Uterus (tissue), 3 donors: ENCODE measurements at regions not wholly inside any gene's neighbourhood (a gene's known extent, or its start where the extent isn't known, plus 50 kb on each side); places are given as distances from the start of the nearest gene placed in this dataset.

Source experiments
- DNase-seq, 2 donors: peaks; one replicate each; pipeline ENCODE4 v3.0.0-alpha.2; 2019 to 2020
- H3K27ac ChIP-seq, 2 donors: fragments of 200-600 bp; sonication (generic); 1 replicate in 1 of 2; 2 replicates in 1 of 2; pipeline ENCODE4 v1.5.1; 2016 to 2018
- H3K27me3 ChIP-seq, 2 donors: fragments of 200-600 bp; sonication (generic); one replicate each; pipeline ENCODE4 v1.5.1; 2018 to 2019; ENCODE audit warnings: control low read depth in 1 of 2
- H3K36me3 ChIP-seq, 2 donors: fragments of 200-600 bp; sonication (generic); one replicate each; pipeline ENCODE4 v1.5.1; 2019; ENCODE audit warnings: control low read depth in 1 of 2
- H3K4me1 ChIP-seq, 2 donors: fragments of 200-600 bp; sonication (generic); one replicate each; pipeline ENCODE4 v1.5.1; 2018 to 2019; ENCODE audit warnings: control low read depth in 1 of 2
- H3K4me3 ChIP-seq, 2 donors: fragments of 200-600 bp; sonication (generic); 1 replicate in 1 of 2; 2 replicates in 1 of 2; pipeline ENCODE4 v1.5.1; 2018 to 2019; ENCODE audit warnings: mild to moderate bottlenecking in 1 of 2
- H3K9me3 ChIP-seq, 2 donors: fragments of 200-600 bp; sonication (generic); one replicate each; pipeline ENCODE4 v1.5.1; 2019; ENCODE audit warnings: control low read depth in 1 of 2
- POLR2A ChIP-seq, 2 donors: fragments of 450-650 bp; IDR thresholded peaks; one replicate each; pipeline ENCODE4 v1.6.1; 2016; ENCODE audit warnings: antibody characterized with exemption in 2 of 2, mild to moderate bottlenecking in 1 of 2, moderate library complexity in 1 of 2
- intact Hi-C: fragments of 100-400 bp; cut with DNase I; formaldehyde crosslinking; loops from one replicate; pipeline ENCODE4 v1.15.1; 2023; ENCODE audit warnings: low total_unique reads
- TF ChIP-seq, protein P1 (sequence below), 4 experiments: fragments of 200-600 bp in 2 of 4; fragments of 450-650 bp in 2 of 4; sonication (generic) in 2 of 4; IDR thresholded peaks; one replicate each; pipeline ENCODE4 v1.5.1; 2016 to 2019; ENCODE audit warnings: antibody characterized with exemption in 4 of 4, mild to moderate bottlenecking in 2 of 4, moderate library complexity in 1 of 4
- donor health status: DM: yes; HTN: yes; CAD: no.

DNA sequence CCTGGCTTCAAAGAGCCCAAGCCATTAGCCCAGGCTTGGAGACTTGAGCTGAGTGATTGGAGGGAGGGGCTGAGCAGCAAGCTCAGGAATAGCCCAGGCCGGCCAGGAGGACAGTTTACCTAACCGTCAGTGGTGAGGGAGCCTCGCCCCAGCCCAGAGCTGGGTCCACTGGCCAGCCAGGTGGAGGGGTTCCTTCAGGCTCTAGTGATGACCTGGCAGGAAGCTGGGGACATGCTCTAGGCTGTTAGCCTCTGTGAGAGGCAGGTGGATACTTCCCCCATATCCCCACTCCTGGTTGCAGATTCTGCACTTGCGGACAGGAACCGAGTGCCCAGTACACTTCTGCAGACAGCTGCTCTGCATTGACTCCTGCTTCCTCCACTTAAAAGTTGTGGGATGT lies 61.2 kb upstream of the ANTXRL start:
- intact Hi-C loops: no loop called here
- DNase-seq: no peak
- Histone ChIP-seq H3K4me3 (no peak overlapping the region), H3K9me3 (no peaks in the 10 kb centered on the region), H3K36me3 (no peaks in the 10 kb centered on the region), H3K27ac (no peak overlapping the region), H3K4me1 (no peaks in the 10 kb centered on the region), H3K27me3 (no peaks in the 10 kb centered on the region)
- TF ChIP-seq POLR2A (IDR thresholded peaks at IDR 0.05): no peak
- TF ChIP-seq, protein P1, sequence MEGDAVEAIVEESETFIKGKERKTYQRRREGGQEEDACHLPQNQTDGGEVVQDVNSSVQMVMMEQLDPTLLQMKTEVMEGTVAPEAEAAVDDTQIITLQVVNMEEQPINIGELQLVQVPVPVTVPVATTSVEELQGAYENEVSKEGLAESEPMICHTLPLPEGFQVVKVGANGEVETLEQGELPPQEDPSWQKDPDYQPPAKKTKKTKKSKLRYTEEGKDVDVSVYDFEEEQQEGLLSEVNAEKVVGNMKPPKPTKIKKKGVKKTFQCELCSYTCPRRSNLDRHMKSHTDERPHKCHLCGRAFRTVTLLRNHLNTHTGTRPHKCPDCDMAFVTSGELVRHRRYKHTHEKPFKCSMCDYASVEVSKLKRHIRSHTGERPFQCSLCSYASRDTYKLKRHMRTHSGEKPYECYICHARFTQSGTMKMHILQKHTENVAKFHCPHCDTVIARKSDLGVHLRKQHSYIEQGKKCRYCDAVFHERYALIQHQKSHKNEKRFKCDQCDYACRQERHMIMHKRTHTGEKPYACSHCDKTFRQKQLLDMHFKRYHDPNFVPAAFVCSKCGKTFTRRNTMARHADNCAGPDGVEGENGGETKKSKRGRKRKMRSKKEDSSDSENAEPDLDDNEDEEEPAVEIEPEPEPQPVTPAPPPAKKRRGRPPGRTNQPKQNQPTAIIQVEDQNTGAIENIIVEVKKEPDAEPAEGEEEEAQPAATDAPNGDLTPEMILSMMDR (IDR thresholded peaks at IDR 0.05): no peak

- no peak for DNase-seq
- intact Hi-C loops: no loop called here
- no peaks in the 10 kb centered on the region for H3K27me3 ChIP-seq
- no peaks in the 10 kb centered on the region for H3K4me1 ChIP-seq
- no peaks in the 10 kb centered on the region for H3K36me3 ChIP-seq
- no peak overlapping the region for H3K27ac ChIP-seq
- H3K4me3 ChIP-seq: no peak overlapping the region
- TF ChIP-seq POLR2A (IDR thresholded peaks at IDR 0.05): no peak
- TF ChIP-seq, protein P1 (IDR thresholded peaks at IDR 0.05): no peak
- no peaks in the 10 kb centered on the region for H3K9me3 ChIP-seq
Measured at GRCh38 chr10:46226232-46226631, 60.6 kb upstream of the ANTXRL start.

DNA sequence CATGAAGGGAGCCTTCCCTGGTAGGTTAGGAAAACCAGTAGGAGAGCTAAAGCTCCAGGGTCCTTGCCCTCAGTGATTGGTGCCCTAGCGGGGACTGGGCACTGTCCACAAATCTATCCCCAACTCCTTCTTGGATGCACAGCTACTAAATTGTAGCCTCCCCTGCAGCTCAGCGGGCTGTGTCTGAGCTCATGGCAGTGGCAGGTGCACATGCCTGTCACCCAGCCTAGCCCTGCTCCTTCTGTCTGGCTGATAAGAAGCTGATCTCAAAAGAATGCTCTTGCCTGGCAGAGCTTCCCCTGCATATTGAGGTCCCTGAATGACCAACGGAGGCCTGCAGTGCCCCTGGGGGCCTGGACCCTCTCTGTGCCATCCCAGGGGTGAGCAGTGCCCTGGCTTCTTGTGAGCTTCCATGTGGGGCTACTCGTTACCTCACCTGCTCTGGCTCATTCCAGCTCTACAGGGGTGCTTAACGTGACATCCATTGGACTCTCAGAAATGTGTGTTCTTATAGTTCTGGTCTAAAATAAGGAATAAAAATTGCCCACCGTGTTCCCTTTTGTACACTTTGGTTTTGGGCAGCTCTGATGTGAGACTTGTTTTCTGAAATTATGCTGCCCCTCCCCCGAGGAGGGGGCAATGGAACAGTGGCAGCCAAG lies 59.8 kb upstream of the ANTXRL start:
- TF ChIP-seq, protein P1 (IDR thresholded peaks at IDR 0.05): no peak
- no peak for TF ChIP-seq POLR2A (IDR thresholded peaks at IDR 0.05)
- Histone ChIP-seq H3K4me3 (no peak overlapping the region), H3K27ac (no peak overlapping the region), H3K36me3 (no peaks in the 10 kb centered on the region), H3K27me3 (no peaks in the 10 kb centered on the region), H3K9me3 (no peaks in the 10 kb centered on the region), H3K4me1 (no peaks in the 10 kb centered on the region)
- DNase-seq: peak in 1 of 2 donors; percentile 2
- intact Hi-C loops: no loop called here

DNA sequence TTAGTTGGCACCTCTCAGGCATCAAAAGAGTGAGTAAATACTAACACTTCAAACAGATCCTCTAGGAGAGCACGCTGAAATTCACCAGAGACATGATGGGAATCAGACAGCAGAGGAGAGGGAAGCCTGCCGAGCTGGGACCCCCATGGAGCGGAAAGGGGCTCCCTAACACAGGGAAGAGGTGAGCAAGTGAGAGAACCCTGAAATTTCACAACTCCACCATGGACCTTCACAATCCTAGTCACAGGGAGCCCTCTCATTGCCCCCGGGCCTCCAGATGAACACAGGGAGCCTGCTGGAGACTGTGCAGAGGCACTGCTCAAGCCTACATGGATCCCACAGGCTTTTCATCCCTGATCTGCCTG lies 59.2 kb upstream of the ANTXRL start:
- TF ChIP-seq, protein P1 (IDR thresholded peaks at IDR 0.05): no peak
- no peak for TF ChIP-seq POLR2A (IDR thresholded peaks at IDR 0.05)
- no peak overlapping the region for H3K4me3 ChIP-seq
- H3K36me3 ChIP-seq: no peaks in the 10 kb centered on the region
- no peaks in the 10 kb centered on the region for H3K27me3 ChIP-seq
- H3K9me3 ChIP-seq: no peaks in the 10 kb centered on the region
- H3K4me1 ChIP-seq: no peaks in the 10 kb centered on the region
- DNase-seq: peak in 1 of 2 donors; percentile 1
- intact Hi-C loops: no loop called here
- H3K27ac ChIP-seq: no peak overlapping the region

- Histone ChIP-seq H3K4me3 (no peak overlapping the region), H3K27me3 (no peaks in the 10 kb centered on the region), H3K36me3 (no peaks in the 10 kb centered on the region), H3K27ac (no peak overlapping the region), H3K4me1 (no peaks in the 10 kb centered on the region), H3K9me3 (no peaks in the 10 kb centered on the region)
- peak in 1 of 2 donors; percentile 5 for DNase-seq
- TF ChIP-seq, protein P1 (IDR thresholded peaks at IDR 0.05): no peak
- no peak for TF ChIP-seq POLR2A (IDR thresholded peaks at IDR 0.05)
- intact Hi-C loops: no loop called here
Measured at GRCh38 chr10:46227936-46228562, 58.7 kb upstream of the ANTXRL start.
